HG03095 (cell line): ENCODE measurements at regions not wholly inside any gene's neighbourhood (a gene's known extent, or its start where the extent isn't known, plus 50 kb on each side); places are given as distances from the start of the nearest gene placed in this dataset.

Experiments used
- ATAC-seq: cut with Tn5 transposase; IDR thresholded peaks from one replicate; pipeline ENCODE4 v1.9.1; 2021; ENCODE audit warnings: moderate library complexity; ENCODE audit not compliant: unreplicated experiment

GRCh38 chr5:125401724-125402622 is 655.5 kb upstream of the ZNF608 start:
- ATAC-seq = no peak

- ATAC-seq = no peak
These were observed 656.3 kb upstream of the ZNF608 start for GRCh38 chr5:125402787-125403186.

- ATAC-seq = no peak
These were observed 657.6 kb upstream of the ZNF608 start for GRCh38 chr5:125404056-125404455.

- peak; percentile 33 for ATAC-seq
These were observed 662.2 kb upstream of the ZNF608 start for GRCh38 chr5:125408448-125409233.

- no peak for ATAC-seq
These were observed 662.9 kb upstream of the ZNF608 start for GRCh38 chr5:125409234-125409860.

GRCh38 chr5:125409861-125410536 is 663.6 kb upstream of the ZNF608 start:
- no peak for ATAC-seq

- no peak for ATAC-seq
These were observed 664.2 kb upstream of the ZNF608 start for GRCh38 chr5:125410537-125411070.

- peak; percentile 54 for ATAC-seq
These were observed 664.8 kb upstream of the ZNF608 start for GRCh38 chr5:125411071-125411743.

GRCh38 chr5:125411744-125412560 is 665.5 kb upstream of the ZNF608 start:
- ATAC-seq = peak; percentile 60

GRCh38 chr5:125412561-125413495 is 666.4 kb upstream of the ZNF608 start:
- ATAC-seq = peak; percentile 33

GRCh38 chr5:125413496-125414274 is 667.2 kb upstream of the ZNF608 start:
- no peak for ATAC-seq

GRCh38 chr5:125415126-125415525 is 668.7 kb upstream of the ZNF608 start:
- ATAC-seq = no peak

GRCh38 chr5:125416055-125416454 is 669.6 kb upstream of the ZNF608 start:
- no peak for ATAC-seq

GRCh38 chr5:125421006-125421405 is 674.6 kb upstream of the ZNF608 start:
- ATAC-seq = no peak

- no peak for ATAC-seq
These were observed 675.9 kb upstream of the ZNF608 start for GRCh38 chr5:125422342-125422741.

GRCh38 chr5:125424402-125425141 is 678.1 kb upstream of the ZNF608 start:
- no peak for ATAC-seq

- no peak for ATAC-seq
These were observed 683.1 kb upstream of the ZNF608 start for GRCh38 chr5:125429498-125429897.
